Skin epidermis (tissue), 12 donors: ENCODE measurements at regions not wholly inside any gene's neighbourhood (a gene's known extent, or its start where the extent isn't known, plus 50 kb on each side); places are given as distances from the start of the nearest gene placed in this dataset.

Source experiments
- H3K27ac ChIP-seq, 21 experiments: fragments of 200-600 bp; sonication (generic) in 11 of 21; one replicate each; pipeline ENCODE4 v1.5.0; 2020; ENCODE audit warnings: mild to moderate bottlenecking in 3 of 21, inconsistent platforms in 2 of 21, moderate library complexity in 2 of 21
- H3K4me3 ChIP-seq, 7 experiments: fragments of 200-600 bp; sonication (generic) in 2 of 7; one replicate each; pipeline ENCODE4 v1.5.0; 2020; ENCODE audit warnings: inconsistent platforms in 2 of 7, mild to moderate bottlenecking in 2 of 7, moderate library complexity in 1 of 7

DNA sequence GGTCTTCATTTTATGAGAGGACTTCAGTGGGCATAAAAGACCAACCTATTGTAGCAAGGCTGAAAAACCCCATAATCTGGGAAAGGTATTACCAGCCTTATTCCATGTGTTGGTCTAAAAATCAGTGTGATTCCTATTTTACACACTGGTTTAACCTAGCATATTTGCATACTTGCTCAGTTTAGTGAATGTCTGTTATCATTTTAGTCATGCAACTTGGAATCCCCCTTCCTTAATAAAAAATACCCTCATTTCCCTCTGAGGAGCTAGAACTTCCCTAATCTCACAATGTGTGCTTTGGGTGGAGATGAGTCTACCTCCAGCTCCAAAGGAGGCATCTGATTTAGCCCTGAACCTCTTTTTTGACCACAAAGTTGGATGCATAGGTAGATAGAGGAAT lies 312.8 kb upstream of the SORCS1 start:
- H3K4me3 ChIP-seq, result no peak overlapping the region
- H3K27ac ChIP-seq, result no peak overlapping the region

GRCh38 chr10:107476408-107476807 lies 311.9 kb upstream of the SORCS1 start:
- no peak overlapping the region for H3K27ac ChIP-seq
- no peak overlapping the region for H3K4me3 ChIP-seq

DNA sequence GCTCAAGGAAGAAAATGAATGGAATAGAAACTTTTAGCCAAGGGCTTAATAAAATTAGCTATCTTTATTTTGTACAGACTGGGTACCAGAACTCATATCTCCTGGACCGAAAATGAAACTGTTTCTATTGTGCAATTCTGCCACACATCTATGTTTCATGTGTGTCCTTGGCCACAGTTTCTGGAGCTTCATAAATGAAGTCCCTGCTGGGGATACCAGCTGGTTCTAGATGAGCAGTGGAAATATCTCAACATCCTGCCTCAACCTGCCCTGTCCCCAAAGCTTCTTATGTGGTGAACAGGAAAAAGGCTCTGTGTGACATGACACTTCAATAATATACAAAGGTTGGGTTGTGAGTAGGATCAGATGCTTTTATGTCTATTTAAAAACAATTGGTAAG lies 310.1 kb upstream of the SORCS1 start:
- Histone ChIP-seq H3K4me3 (no peak overlapping the region), H3K27ac (no peak overlapping the region)

DNA sequence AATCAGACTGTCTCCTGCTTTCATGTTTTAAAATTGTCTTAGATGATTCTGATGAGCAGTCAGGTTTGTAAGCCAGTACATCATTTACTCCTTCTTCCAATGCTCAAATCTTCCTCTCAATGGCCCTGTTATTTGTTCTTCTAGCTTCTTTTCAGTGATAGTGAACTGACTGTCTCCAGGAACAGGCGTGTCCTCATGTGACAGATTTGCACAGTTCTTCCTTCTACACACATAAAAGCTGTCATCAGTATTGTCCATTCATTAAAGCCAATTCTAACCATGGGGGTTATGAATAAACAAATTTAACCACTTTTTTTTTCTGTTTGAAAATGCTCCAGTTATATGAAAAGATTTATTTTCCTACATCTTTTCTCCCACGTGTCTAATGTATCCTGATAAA lies 308.7 kb upstream of the SORCS1 start:
- Histone ChIP-seq H3K4me3 (no peak overlapping the region), H3K27ac (no peak overlapping the region)

GRCh38 chr10:107471911-107472310 lies 307.4 kb upstream of the SORCS1 start:
- no peak overlapping the region for H3K4me3 ChIP-seq
- no peak overlapping the region for H3K27ac ChIP-seq

- Histone ChIP-seq H3K4me3 (no peak overlapping the region), H3K27ac (no peak overlapping the region)
Measured at GRCh38 chr10:107453561-107453960, 289.1 kb upstream of the SORCS1 start.

DNA sequence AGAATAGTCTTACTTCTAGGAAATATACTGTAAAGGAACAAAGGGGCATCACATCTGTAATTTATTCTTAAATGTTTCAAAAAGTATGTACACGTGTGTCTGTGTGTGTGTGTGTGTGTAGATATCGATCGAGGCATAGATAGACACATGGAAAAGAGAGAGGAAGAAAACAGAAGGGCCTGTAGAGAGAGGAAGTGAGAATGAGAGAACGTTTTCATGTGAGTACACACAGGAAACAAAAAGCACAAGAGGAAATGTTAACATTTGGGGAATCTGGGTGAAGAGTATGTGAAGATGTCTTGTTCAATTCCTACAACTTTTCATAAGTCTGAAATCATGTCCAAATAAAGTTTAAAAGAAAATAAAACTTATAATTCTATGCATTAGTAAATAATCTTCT lies 286.5 kb upstream of the SORCS1 start:
- Histone ChIP-seq H3K27ac (no peak overlapping the region), H3K4me3 (no peak overlapping the region)

DNA sequence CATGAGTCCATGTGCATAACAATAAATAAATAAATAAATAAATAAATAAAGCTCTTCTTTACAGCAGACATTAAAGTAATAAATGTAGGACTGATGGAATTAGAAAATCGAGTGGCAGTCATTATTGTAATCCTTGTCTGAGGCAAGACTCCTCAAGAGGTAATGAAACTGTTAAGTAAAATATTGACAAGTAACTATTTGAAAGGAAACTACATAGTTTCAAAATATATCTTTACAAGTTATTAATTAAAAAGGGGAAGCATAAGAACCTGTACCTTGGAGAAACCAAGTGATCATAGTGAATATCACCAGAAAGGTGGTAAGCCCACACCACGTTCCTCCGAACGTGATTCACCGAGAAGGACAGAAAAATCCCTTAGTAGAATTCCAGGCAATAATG lies 285.6 kb upstream of the SORCS1 start:
- H3K4me3 ChIP-seq, result no peak overlapping the region
- no peak overlapping the region for H3K27ac ChIP-seq

GRCh38 chr10:107444443-107444842 lies 279.9 kb upstream of the SORCS1 start:
- no peak overlapping the region for H3K27ac ChIP-seq
- no peak overlapping the region for H3K4me3 ChIP-seq

- H3K4me3 ChIP-seq, result no peak overlapping the region
- no peak overlapping the region for H3K27ac ChIP-seq
Measured at GRCh38 chr10:107443813-107444212, 279.3 kb upstream of the SORCS1 start.

DNA sequence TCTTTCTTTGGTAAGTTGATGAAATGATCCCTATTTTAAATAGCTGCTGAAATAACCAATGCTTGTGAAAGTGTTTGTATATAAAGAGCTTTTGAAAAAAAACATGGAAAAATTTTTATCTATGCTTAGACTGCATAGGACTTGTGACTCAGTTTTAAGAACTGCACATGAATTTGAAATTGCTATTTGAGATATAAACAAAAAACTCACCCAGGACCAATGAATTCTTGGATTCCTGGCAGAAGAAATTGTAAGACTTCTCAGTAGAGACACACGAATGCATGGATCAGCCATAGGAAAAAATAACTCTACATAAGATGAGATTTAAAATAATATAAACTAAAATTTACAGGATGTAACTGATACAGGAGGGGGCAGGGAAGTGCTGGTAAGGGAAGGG lies 278.8 kb upstream of the SORCS1 start:
- Histone ChIP-seq H3K4me3 (no peak overlapping the region), H3K27ac (no peak overlapping the region)

GRCh38 chr10:107442035-107442505 lies 277.6 kb upstream of the SORCS1 start:
- Histone ChIP-seq H3K4me3 (no peak overlapping the region), H3K27ac (no peak overlapping the region)

- no peak overlapping the region for H3K27ac ChIP-seq
- no peak overlapping the region for H3K4me3 ChIP-seq
Measured at GRCh38 chr10:107440741-107441140, 276.2 kb upstream of the SORCS1 start.

DNA sequence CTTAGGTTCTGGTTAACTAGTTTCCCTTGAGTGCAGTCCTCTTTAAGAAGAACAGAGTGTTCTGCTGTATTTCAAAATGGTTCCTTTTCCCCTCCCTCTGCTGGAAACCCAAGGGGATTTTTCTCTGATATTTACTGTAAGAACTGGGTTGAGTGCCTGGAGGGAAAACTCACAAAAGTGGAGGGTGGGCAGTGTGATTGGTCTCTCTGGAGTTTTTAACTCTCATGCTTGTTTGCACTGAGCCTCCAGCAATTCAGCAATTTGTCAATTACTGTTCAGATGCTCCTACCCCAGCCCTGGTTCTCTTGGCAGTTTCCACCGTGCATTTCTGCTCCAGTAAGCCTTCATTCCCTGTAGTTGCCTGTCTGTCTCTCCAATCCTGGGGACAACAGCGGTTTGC lies 273.4 kb upstream of the SORCS1 start:
- Histone ChIP-seq H3K4me3 (no peak overlapping the region), H3K27ac (no peak overlapping the region)

GRCh38 chr10:107436568-107436967 lies 272.1 kb upstream of the SORCS1 start:
- no peak overlapping the region for H3K27ac ChIP-seq

GRCh38 chr10:107434854-107435253 lies 270.3 kb upstream of the SORCS1 start:
- Histone ChIP-seq H3K4me3 (no peak overlapping the region), H3K27ac (no peak overlapping the region)

More at GRCh38 chr10:107436568-107436967, 272.1 kb upstream of the SORCS1 start:
- no peak overlapping the region for H3K4me3 ChIP-seq

- H3K4me3 ChIP-seq, result no peak overlapping the region
Measured at GRCh38 chr10:107434201-107434600, 269.7 kb upstream of the SORCS1 start.

DNA sequence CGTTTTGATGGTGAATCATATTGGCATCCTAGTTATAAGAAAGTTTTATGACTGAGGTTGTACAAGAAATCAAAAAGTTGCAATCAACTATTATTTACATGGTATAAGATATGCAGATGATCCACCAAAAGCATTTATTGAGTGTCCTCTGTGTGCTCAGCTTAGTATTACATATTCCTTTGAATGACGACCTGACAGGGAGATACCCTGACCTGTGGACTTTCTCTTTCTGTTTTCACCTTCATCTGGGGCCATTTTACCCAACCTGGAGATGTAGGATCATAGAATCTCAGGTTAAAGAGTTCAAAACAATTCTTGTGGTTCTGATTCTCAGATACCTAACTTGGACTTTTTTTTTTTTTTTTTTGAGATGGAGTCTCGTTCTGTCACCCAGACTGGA lies 269.1 kb upstream of the SORCS1 start:
- H3K4me3 ChIP-seq, result no peak overlapping the region
- H3K27ac ChIP-seq, result no peak overlapping the region

More at GRCh38 chr10:107434201-107434600, 269.7 kb upstream of the SORCS1 start:
- no peak overlapping the region for H3K27ac ChIP-seq

DNA sequence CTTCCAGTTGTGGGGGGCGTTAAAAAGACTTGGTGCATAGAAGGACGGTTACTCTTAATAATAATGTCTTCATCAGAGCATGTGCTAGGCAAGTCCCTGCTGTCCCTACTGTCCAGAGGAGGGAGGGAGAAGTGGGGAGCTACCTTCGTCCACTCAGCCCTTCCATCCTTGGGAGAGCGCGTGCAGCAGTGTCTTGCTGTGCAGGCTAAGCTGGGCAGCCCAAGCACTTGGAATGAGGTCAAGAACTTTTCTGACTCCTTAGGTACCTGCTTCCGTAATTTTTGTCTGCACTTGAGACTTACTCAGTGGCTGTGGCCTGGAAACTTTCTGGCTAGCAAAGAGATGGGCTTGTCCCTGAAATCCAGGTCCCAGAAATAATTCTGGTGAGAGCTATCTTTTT lies 265.9 kb upstream of the SORCS1 start:
- no peak overlapping the region for H3K27ac ChIP-seq

GRCh38 chr10:107427016-107427415 lies 262.5 kb upstream of the SORCS1 start:
- no peak overlapping the region for H3K4me3 ChIP-seq

More for the DNA sequence above, 265.9 kb upstream of the SORCS1 start:
- H3K4me3 ChIP-seq, result no peak overlapping the region

DNA sequence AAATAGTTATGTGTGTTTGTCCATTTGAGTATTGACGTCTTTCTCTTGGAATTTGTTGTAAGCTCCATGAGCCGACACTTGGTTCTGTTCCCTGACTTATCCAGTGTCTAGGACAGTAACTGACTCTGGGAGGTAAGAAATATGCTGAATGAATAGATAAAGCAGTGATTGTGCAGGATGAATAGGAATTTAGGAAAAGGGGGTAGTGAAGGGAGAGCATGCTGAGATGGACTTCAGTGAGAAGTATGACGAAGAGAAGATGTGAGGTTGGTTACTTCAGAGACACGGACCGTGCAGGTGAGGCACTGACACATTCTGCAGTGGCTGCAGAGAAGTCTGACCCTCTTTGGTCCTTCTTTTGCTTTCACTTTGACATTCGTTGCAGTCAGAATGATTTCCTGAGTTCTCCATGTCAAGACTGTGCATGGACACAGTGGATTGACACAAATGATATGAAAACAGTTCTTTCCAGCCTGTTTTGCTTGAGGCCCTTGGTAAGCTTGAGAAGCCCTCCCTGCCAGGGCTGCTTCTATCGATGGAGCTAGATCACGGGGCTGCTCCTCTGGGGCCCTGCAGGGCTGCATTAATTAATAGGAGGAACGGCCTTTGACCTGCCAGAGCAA lies 261.5 kb upstream of the SORCS1 start:
- Histone ChIP-seq H3K4me3 (no peak overlapping the region), H3K27ac (peak overlapping the region in 1 of 21 experiments; percentile 69)

More at GRCh38 chr10:107427016-107427415, 262.5 kb upstream of the SORCS1 start:
- H3K27ac ChIP-seq, result no peak overlapping the region

GRCh38 chr10:107424628-107425027 lies 260.1 kb upstream of the SORCS1 start:
- Histone ChIP-seq H3K4me3 (no peak overlapping the region), H3K27ac (peak overlapping the region in 1 of 21 experiments; percentile 69)
